Activated gamma-delta T cell treated with anti-CD3 and anti-CD28 coated beads, Interleukin-2, amount 50 U/mL, for 16 hours (primary cell): ENCODE measurements at regions not wholly inside any gene's neighbourhood (a gene's known extent, or its start where the extent isn't known, plus 50 kb on each side); places are given as distances from the start of the nearest gene placed in this dataset.
"Not testable (repeated sequence)": the region's sequence is repeated elsewhere in the genome, so short reads cannot be mapped to it uniquely, and the experiment has no call there.

ENCODE experiments used
- DNase-seq: peaks from one replicate; pipeline ENCODE4 v3.0.0-alpha.2; 2020; ENCODE audit warnings: low read depth

DNA sequence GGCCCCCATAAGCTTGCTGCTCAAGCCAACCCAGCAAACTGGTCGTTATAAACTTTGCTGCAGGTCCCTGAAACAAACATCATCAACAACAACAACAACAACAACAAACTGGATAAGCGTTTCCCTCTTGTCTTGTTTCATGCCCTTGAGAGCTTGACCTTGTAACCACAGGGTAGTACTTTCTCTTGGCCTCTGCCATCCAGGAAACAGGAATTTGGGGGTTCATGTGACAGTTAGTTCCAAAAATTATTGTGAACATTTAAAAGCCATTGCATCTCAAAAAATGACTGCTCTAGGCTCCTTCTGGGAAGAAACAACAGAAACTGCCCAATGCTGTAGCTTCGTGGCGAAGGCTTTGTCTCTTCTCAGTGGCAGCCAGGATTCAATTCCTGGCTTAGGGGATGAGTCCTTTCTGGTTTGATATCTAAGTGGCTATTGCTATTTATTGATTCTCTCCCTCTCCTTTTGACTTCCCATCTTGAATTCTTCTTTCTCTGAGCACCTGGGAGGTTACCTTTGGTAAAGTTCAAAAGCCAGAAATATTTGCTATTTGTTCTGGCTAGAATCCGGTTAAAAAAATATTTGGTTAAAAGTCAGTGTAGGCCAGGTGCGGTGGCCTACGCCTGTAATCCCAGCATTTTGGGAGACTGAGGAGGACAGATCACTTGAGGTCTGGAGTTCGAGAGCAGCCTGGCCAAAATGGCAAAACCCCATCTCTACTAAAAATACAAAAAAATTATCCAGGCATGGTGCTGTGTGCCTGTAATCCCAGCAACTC lies 52.0 kb upstream of the CPM start:
- no peak for DNase-seq

DNA sequence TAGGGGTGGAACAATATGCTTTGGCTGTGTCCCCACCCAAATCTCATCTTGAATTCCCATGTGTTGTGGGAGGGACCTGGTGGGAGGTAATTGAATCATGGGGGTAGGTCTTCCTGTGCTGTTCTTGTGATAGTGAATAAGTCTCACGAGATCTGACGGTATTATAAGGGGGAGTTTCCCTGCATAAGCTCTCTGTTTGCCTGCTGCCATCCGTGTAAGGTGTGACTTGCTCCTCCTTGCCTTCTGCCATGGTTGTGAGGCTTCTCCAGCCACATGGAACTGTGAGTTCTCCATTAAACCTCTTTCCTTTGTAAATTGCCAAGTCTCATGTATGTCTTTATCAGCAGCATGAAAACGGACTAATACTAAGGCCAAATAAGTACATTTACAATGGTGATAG lies 64.6 kb upstream of the CPM start:
- DNase-seq: not testable (repeated sequence)

DNA sequence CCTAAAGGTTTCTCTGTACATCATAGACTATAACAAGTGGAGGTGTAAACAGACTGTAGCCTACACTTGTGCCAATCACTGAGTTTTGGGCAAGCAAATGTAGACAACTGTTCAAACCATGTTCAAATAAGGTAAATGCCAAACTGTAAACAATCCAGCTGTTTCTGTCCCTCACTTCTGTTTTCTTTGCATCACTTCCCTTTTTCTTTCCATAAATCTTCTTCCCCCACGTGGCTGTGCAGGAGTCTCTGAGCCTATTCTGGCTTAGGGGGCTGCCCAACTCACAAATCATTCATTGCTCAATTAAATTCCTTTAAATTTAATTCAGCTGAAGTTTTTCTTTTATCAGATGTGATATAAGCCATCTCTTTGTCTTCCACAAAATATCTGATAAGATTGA lies 65.1 kb upstream of the CPM start:
- no peak for DNase-seq

DNA sequence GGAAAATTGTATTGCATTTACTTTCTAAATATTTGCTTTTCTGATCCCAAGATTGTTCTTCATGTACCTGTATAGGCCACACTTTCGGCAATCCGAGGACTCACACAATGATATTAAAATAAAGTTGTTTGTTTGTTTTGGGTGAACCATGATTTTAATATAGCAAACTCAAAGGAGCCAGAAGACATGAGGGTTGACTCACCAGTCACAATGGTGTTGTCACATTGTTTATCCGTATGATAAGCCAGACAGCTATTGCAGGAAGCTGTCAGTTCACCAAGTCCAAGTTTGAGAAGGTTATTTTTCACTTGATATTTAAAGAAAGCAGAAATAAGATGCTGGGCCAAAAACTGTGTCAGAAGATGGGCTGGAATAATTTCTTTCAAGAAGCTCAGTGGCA lies 67.1 kb upstream of the CPM start:
- DNase-seq: no peak

DNA sequence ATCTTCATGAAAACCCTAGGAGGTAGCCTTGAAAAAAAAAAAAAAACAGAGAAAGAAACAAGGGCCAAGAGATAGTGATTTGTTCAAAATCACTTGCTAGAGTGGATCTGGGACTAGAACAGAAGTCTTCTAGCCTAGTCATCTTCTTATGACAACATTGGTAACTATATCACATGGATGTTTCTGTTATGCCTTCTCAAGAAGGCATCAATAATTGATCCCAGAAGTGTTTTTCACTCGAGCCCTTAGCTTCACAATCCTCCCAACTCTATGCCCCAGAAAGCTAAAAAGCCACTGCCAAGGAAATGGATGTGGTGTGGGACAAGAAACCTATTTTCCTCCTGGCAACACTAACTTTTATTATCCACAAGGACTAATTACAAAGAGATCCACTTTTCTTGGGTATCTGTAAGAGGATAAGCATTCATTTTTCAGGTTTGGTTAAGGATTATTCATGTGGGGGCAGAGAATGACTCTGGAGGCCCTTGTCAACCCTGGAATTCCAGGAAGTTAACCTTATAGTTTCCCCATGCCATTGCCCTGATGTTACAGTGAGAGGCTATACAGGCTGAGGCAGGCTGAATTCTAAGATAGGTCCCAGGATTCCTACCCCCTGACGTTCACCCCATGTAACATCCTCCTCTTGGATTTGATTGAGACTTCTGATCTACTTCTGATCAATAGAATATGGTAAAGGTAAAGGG lies 67.7 kb upstream of the CPM start:
- no peak for DNase-seq

DNA sequence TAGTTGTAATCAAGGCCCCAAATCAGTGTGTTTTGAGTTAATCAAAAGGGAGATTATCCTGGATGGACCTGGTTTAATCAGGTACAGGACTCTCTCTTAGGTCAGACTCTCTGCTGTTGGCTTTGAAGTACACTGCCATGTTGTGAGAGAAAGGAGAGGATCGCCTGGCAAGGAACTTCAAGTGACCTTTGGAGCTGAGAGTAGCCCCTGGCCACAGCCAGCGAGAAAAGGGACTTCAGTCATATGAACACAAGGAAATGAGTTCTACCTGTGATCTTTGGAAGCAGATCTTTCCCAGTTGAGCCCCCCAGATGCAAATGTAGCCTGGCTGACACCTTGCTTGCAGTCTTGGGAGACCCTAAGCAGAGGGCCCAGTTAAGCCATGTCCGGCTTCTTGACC lies 68.3 kb upstream of the CPM start:
- DNase-seq: no peak

DNA sequence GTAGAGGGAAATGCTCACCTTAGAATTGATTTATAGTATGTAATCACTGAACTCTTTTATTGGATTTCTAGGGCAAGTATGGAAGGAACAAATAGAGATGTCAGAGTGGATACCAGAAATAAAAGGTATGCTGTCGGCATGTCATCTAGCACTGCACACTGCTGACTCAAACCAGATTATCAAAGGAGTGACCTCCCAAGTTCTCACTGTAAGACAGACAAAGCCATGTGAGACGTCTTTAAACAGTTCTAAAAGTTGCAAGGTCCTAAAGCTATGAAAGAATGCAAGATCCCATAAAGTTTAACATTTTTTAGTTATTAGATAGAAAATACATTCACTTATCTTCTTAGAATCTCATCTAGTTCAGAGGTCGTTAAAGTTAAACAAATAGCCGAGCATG lies 70.0 kb upstream of the CPM start:
- DNase-seq: no peak

DNA sequence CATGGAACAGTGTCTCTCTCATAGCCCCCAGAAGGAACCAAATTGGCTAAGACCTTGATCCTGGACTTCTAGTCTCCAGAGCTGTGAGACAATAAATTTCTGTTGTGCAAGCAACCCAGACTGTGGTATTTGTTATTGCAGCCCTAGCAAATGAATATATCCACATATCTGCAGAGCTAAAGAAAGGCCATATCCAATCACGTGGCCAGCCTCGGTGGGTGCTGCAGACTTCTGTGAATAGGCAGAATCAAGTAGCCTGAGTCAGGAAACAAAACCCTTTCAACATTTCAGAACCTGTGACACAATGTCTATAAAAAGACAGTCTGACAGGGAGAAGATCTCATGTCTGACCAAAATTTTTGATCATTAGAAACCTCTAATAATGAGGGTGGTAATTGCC lies 71.0 kb upstream of the CPM start:
- no peak for DNase-seq

DNA sequence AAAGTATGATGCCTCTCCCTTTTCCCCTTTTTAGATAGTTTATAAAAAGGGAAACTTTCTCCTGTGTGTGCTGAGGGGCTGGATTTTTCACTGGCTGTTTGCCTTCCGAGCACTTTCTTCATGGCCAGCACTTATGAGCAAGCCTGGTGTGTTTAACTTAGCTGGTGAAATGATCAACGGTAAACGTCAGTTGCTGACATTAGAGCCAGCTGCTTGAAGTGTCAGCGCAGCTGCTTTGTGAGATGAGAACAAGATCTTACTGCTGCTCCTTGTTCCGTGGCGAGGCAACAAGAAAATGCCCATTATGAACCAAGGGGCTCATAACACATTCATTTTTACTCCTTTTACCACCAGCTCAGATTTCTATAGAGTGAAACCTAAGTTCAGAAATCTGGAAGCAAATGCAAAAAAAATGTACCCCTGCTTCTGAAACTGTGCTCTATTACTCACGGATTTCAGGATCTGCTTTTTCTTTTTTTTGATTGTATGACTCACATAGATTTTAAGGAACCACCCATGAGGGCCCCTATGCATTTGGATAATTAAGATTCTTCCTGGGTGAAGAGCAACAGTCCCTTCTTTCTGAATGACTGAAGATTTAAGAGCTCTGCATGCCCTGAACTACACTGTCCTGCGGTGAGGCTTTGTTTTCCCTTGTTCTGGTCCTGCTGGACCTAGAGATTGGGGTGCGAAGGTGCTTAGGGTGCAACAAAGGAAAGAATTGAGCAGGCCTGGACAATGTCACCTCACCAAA lies 74.3 kb upstream of the CPM start:
- DNase-seq: no peak

DNA sequence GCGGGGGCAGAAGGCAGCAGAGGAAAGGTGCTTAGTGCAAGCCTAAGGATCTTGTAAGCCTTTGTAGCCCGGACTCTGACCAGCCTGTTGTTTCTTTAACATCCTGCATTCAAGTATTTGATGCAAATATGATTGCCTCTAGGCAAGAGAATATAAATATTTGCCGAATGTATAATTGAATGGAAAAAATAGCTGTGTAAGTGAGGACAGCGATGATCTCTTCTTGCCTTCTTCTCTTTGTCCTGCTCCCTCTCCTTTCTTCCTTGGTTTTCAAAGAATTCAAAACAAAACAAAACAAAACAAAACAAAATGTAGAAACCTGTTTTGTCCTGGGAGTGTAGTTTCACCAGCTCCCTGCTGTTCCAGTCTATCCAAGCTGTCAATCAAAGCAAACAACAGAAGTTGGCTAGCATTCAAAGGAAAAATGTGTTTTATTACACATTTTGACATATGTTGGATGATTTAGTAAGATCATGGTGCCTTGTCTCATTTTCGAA lies 74.9 kb upstream of the CPM start:
- DNase-seq: no peak

DNA sequence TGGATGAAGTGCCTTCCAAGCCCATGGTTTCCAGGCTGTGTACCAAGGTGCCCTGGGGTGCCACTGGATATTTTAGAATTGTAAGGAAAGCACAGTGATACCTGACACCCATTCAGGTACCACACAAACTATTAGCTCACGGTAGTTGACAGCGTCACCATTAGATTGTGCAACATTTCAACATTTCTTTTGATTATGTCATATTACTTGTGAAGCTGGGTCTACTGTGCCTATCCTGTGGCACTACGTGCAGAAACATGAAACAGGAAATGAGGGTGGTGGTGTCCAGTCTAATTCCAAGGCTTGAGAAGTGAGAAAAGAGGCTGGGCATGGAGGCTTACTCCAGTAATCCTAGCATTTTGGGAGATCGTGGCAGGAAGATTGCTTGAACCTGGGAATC lies 75.5 kb upstream of the CPM start:
- DNase-seq: no peak

DNA sequence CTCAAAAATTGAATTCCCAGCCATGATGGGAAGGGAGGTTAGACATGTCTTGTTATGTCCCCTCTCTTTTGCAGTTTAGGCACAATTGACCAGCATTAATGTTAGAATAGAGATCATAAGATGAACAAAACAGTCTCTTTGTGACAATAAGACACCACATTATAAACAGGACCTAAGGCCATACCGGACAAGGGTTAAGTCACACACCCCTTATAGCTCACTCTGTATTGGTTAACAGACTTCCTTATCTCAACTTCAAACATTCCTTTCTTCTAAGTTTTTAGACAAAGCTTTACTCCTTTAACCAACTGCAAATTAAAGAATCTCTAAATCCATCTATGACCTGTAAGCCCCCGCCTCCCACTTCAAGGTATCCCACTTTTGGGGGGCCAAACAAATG lies 81.1 kb upstream of the CPM start:
- no peak for DNase-seq

DNA sequence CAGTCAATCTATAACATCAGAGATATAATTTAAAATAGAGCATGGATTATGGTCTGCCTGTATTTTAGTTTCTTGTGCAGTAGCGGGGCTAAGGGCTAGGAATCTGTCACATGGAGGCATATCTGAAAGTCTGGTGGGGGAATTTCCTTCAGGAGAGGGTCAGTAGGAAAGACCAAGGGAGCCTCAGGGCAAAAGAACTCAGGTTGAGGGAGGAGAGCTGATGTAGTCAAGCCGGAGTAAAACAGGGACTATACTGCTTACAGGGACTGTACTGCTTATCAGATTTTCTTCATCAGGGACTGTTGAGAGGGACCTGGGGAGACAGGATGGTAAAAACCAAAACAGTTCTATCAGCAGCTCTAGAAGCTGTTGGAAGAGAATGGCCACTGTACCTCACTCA lies 82.0 kb upstream of the CPM start:
- no peak for DNase-seq

DNA sequence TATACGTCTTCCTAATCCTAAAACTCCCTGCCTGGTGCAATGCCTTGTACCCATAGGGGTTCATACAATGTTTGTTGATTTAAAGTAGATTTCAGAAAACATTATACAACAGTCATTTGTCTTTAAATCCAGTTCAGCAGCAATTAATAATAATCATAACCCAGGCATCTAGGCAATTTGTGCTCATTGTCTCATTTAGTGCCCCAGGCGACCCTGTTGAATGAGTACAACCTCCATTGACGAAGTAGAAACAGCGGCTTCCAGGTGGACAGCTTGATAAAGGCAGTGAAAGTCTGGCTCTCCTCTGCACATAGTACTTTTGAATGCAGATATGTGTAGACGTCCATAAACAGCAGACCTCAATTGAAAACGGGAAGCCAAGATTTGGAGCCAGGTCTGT lies 82.9 kb upstream of the CPM start:
- DNase-seq: no peak

DNA sequence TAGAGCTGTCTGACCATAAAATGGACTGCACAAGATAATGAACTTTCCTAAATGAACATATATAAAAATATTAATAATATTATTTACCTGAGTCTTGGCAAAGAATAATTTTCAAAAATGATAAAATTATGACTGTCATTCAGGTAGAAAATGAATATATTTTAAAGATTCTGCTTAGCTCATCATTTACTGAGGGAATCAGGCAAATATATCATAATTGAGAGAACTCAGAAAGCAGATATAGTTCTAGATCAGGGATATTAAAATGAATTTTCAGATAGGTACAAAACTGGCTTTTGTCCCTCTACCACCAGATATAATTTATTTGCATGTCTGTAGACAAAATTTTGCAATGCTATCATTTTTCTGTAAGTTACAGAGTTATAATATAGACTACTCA lies 86.1 kb upstream of the CPM start:
- no peak for DNase-seq

DNA sequence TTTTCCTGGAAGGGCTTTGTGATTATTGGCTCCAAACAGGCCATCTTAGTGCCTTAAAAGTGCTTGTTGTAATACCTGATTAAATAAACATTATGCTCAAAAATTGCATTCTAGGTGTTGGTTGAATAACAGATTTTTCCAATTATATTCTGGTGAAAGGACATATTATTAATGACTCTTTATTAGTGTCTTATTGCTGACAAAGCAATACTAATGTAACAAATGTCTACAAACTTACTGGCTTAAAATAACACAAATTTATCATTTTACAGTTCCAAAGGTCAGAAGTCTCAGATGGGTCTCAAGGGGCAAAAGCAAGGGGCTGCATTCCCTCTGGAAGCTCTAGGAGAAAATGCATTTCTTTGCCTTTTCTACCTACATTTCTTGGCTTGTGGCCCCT lies 86.9 kb upstream of the CPM start:
- no peak for DNase-seq

DNA sequence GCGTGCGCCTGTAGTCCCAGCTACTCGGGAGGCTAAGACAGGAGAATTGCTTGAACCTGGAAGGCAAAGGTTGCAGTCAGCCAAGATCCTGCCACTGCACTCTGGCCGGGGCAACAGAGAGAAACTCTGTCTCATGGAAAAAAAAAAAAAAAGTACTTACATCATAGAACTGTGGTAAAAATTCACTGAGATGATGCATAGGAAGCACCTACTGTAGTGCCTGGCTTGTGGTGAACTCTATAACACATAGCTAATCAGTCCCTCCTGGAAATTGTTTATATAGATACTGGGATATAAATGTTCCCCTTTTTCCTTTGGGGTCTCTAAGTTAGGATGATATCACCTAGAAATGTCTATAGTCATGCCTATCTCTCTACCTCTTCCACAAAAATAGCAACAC lies 89.7 kb upstream of the CPM start:
- DNase-seq: no peak

DNA sequence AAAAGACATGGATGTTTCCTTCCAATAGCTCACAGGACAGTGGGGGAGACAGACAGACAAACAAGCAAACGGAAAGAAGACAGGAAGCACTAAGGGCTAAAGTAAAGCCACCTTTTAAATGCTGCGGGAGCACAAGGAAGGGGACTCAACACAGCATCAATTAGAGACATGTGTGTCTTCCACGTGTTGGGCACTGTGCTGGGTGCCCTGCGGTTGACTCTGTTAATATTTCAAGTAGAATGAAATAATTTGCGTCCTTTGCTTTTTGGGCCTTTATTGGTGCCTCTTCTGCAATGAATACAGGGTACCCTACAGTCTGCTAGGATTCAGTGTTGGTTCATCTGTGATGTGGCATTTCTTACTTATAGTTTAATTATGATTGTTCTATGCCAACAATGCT lies 90.9 kb upstream of the CPM start:
- no peak for DNase-seq

DNA sequence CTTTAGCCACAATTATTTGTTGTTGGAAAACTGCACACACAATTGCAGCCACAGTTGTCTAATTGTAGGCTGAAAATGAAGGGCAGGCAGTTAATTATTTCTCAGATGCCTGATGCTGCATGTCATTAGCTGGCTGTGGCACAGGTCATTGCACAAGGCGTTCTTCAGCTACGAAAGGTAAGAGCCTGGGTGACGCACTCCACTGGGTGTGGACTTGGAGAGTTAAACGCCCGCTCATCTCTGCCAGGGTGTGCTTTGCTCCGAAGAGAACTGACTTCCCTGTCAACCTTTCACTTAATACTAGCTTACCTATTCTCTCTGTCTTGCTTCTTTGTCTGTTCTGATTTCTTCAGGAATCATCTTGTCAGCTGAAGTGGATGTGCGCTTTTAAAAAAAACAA lies 91.4 kb upstream of the CPM start:
- no peak for DNase-seq

DNA sequence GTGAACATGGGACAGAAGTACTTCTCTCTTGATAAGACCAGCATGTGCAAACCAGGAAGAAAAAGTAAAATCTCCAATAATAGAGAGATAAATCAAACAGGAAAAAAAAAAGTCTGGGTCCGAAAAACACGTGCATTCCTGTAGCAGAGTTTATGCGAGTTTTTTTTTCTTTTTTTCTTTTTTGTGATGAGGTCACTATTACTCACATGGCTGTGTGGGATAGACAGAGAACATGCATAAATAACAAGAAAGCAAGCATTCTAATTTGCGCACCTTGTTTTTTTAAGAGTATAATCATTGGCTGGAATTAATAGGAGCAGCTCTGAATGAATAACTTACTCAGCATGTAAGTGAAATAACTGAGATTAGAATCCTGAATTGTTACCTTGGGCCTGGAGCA lies 91.9 kb upstream of the CPM start:
- no peak for DNase-seq

DNA sequence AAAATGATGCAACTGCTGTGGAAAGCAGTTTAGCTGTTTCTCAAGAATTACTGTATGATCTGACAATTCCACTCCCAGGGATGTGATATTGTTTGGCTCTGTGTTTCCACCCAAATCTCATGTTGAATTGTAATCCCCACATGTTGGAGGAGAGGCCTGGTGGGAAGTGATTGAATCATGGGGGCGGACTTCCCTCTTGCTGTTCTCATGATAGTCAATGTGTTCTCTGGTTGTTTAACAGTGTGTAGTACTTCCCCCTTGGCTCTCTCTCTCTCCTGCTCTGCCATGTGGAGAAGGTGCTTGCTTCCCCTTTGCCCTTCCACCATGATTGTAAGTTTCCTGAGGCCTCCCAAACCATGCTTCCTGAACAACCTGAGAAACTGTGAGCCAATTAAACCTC lies 93.4 kb upstream of the CPM start:
- DNase-seq: no peak

DNA sequence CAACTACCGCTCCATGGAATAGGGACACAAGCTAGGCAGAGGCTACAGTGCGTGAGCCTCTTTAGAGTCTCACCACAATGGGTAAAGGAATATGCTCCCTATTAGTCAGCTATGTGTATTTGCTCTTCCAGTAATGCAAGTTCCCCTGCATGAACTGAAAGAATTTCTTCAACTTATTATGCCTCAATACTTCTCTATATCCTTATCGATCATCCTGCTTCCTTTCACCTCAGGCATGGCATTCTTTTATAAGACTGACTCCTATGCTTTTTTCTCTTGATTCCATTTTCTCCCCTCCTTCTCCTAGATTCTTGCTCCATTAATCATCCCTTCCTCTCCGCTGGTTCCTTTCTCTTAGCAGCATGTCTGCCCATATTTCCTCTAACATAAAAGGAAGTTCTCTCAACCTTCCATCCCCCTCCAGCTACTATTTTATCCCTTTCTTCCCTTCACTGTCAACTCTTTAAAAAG lies 94.5 kb upstream of the CPM start:
- DNase-seq: no peak
